ENCODE measurements at regions not wholly inside any gene's neighbourhood (a gene's known extent, or its start where the extent isn't known, plus 50 kb on each side); places are given as distances from the start of the nearest gene placed in this dataset.

GRCh38 chr6:12369781-12370262, 79.7 kb downstream of the EDN1 start:
- TF ChIP-seq CTCF (IDR thresholded peaks at IDR 0.05) = peak; percentile 27
- Mint-ChIP-seq H3K27me3 (ENCODE audit: low read depth) (no peaks in the 10 kb centered on the region), H3K4me3 (ENCODE audit: unreplicated experiment) (peak overlapping the region; percentile 18), H3K4me1 (ENCODE audit: low read depth) (peaks cover 41% of the 10 kb centered on the region), H3K36me3 (ENCODE audit: low read depth) (peaks cover 2% of the 10 kb centered on the region), H3K27ac (ENCODE audit: unreplicated experiment) (peak overlapping the region; percentile 85), H3K9me3 (ENCODE audit: low read depth) (peaks cover 5% of the 10 kb centered on the region)
- no peak for DNase-seq (ENCODE audit: low spot score)

- Mint-ChIP-seq H3K27ac (ENCODE audit: unreplicated experiment) (peak overlapping the region; percentile 43), H3K27me3 (ENCODE audit: low read depth) (no peaks in the 10 kb centered on the region), H3K36me3 (ENCODE audit: low read depth) (peaks cover 3% of the 10 kb centered on the region), H3K4me1 (ENCODE audit: low read depth) (peaks cover 30% of the 10 kb centered on the region), H3K9me3 (ENCODE audit: low read depth) (peaks cover 7% of the 10 kb centered on the region), H3K4me3 (ENCODE audit: unreplicated experiment) (no peak overlapping the region)
- TF ChIP-seq CTCF (IDR thresholded peaks at IDR 0.05) = no peak
- no peak for DNase-seq (ENCODE audit: low spot score)
These were observed 81.0 kb downstream of the EDN1 start for GRCh38 chr6:12371151-12371550.

- Mint-ChIP-seq H3K4me3 (ENCODE audit: unreplicated experiment) (no peak overlapping the region), H3K4me1 (ENCODE audit: low read depth) (peaks cover 34% of the 10 kb centered on the region), H3K36me3 (ENCODE audit: low read depth) (peaks cover 5% of the 10 kb centered on the region), H3K27me3 (ENCODE audit: low read depth) (no peaks in the 10 kb centered on the region), H3K9me3 (ENCODE audit: low read depth) (peaks cover 9% of the 10 kb centered on the region), H3K27ac (ENCODE audit: unreplicated experiment) (no peak overlapping the region)
- no peak for TF ChIP-seq CTCF (IDR thresholded peaks at IDR 0.05)
- DNase-seq (ENCODE audit: low spot score) = no peak
These were observed 81.5 kb downstream of the EDN1 start for GRCh38 chr6:12371641-12372146.

- H3K4me3 Mint-ChIP-seq (ENCODE audit: unreplicated experiment) = no peak overlapping the region
- no peak overlapping the region for H3K27ac Mint-ChIP-seq (ENCODE audit: unreplicated experiment)
- H3K4me1 Mint-ChIP-seq (ENCODE audit: low read depth) = peaks cover 44% of the 10 kb centered on the region
- no peak for TF ChIP-seq CTCF (IDR thresholded peaks at IDR 0.05)
- H3K9me3 Mint-ChIP-seq (ENCODE audit: low read depth) = peaks cover 16% of the 10 kb centered on the region
- peaks cover 3% of the 10 kb centered on the region for H3K36me3 Mint-ChIP-seq (ENCODE audit: low read depth)
- H3K27me3 Mint-ChIP-seq (ENCODE audit: low read depth) = no peaks in the 10 kb centered on the region
- no peak for DNase-seq (ENCODE audit: low spot score)
These were observed 89.0 kb downstream of the EDN1 start for GRCh38 chr6:12379181-12379580.

GRCh38 chr6:12381587-12381986, 91.4 kb downstream of the EDN1 start:
- no peak overlapping the region for H3K27ac Mint-ChIP-seq (ENCODE audit: unreplicated experiment)
- H3K4me1 Mint-ChIP-seq (ENCODE audit: low read depth) = peaks cover 51% of the 10 kb centered on the region
- no peaks in the 10 kb centered on the region for H3K36me3 Mint-ChIP-seq (ENCODE audit: low read depth)
- H3K27me3 Mint-ChIP-seq (ENCODE audit: low read depth) = no peaks in the 10 kb centered on the region
- H3K9me3 Mint-ChIP-seq (ENCODE audit: low read depth) = peaks cover 13% of the 10 kb centered on the region
- no peak for DNase-seq (ENCODE audit: low spot score)
- H3K4me3 Mint-ChIP-seq (ENCODE audit: unreplicated experiment) = no peak overlapping the region
- TF ChIP-seq CTCF (IDR thresholded peaks at IDR 0.05) = no peak
